DND-41 (cell line): ENCODE measurements at regions not wholly inside any gene's neighbourhood (a gene's known extent, or its start where the extent isn't known, plus 50 kb on each side); places are given as distances from the start of the nearest gene placed in this dataset.

Experiments used
- ATAC-seq: fragments of 200-7000 bp; cut with Tn5 transposase; 3 replicates; pipeline ENCODE4 v1.9.1; 2021; ENCODE audit warnings: low read depth; ENCODE audit not compliant: insufficient read depth
- DNase-seq: peaks from one replicate; pipeline ENCODE4 v3.0.0-alpha.2; 2020
- H2AFZ ChIP-seq: 2 replicates; pipeline ENCODE4 v1.6.0; 2012; ENCODE audit warnings: low read depth, low read length
- H3K27ac ChIP-seq: 2 replicates; pipeline ENCODE4 v1.5.1; 2012; ENCODE audit warnings: low read length, inconsistent platforms
- H3K27me3 ChIP-seq: fragments of 200-600 bp; sonication (generic); 2 replicates; pipeline ENCODE4 v1.6.0; 2012; ENCODE audit warnings: low read length, mild to moderate bottlenecking, inconsistent platforms; ENCODE audit not compliant: insufficient read depth, poor library complexity
- H3K36me3 ChIP-seq: 2 replicates; pipeline ENCODE4 v1.5.1; 2012; ENCODE audit warnings: low read length, inconsistent platforms; ENCODE audit not compliant: insufficient read depth
- H3K4me1 ChIP-seq: 2 replicates; pipeline ENCODE4 v1.5.1; 2012; ENCODE audit warnings: mild to moderate bottlenecking, low read length; ENCODE audit not compliant: insufficient read depth
- H3K4me2 ChIP-seq: 2 replicates; pipeline ENCODE4 v1.6.0; 2012; ENCODE audit warnings: mild to moderate bottlenecking, moderate library complexity, low read length, inconsistent platforms; ENCODE audit not compliant: insufficient read depth
- H3K4me3 ChIP-seq, 2 experiments: fragments of 200-600 bp in 1 of 2; shearing (Covaris generic) in 1 of 2; 2 replicates each; pipeline ENCODE4 v1.5.1; 2012 to 2016; ENCODE audit warnings: inconsistent platforms in 2 of 2, low read length in 2 of 2, mild to moderate bottlenecking in 2 of 2, low read depth in 1 of 2, moderate library complexity in 1 of 2
- H3K79me2 ChIP-seq: 2 replicates; pipeline ENCODE4 v1.6.0; 2012; ENCODE audit warnings: low read length, inconsistent platforms; ENCODE audit not compliant: insufficient read depth
- H3K9ac ChIP-seq: 2 replicates; pipeline ENCODE4 v1.6.0; 2012; ENCODE audit warnings: low read depth, mild to moderate bottlenecking, inconsistent platforms, low read length, moderate library complexity
- H3K9me3 ChIP-seq: 2 replicates; pipeline ENCODE4 v1.5.1; 2012; ENCODE audit warnings: low read length, moderate library complexity, mild to moderate bottlenecking, inconsistent platforms; ENCODE audit not compliant: insufficient read depth, severe bottlenecking
- H4K20me1 ChIP-seq: 2 replicates; pipeline ENCODE4 v1.6.0; 2012; ENCODE audit warnings: low read length; ENCODE audit not compliant: insufficient read depth
- EZH2 ChIP-seq: IDR thresholded peaks from 3 replicates; pipeline ENCODE4 v1.6.1; 2012; ENCODE audit warnings: borderline replicate concordance, low read depth, mild to moderate bottlenecking, moderate library complexity, low read length, inconsistent platforms; ENCODE audit not compliant: severe bottlenecking
- TF ChIP-seq, protein P1 (sequence below): IDR thresholded peaks from 2 replicates; pipeline ENCODE4 v1.5.1; 2012; ENCODE audit warnings: borderline replicate concordance, low read length, moderate library complexity, mild to moderate bottlenecking; ENCODE audit not compliant: poor library complexity, severe bottlenecking; ENCODE audit errors: extremely low read depth

DNA sequence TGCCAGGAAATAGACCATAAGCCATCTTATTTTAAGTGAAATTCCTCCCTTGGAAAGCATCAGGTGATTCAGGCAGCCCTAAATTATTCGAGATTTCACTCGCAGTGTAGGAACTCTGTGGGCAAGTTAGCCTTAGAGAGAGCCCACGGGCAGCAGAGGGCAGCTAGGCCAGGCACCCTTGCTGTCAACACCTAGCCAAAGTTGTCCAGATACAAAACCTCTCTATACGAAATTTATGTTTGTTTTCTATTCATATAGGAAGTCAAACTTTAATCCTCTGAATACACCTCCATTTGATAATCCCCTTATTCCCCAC is 1043.5 kb downstream of the GATA3 start:
- TF ChIP-seq EZH2, result no peak
- TF ChIP-seq, protein P1, sequence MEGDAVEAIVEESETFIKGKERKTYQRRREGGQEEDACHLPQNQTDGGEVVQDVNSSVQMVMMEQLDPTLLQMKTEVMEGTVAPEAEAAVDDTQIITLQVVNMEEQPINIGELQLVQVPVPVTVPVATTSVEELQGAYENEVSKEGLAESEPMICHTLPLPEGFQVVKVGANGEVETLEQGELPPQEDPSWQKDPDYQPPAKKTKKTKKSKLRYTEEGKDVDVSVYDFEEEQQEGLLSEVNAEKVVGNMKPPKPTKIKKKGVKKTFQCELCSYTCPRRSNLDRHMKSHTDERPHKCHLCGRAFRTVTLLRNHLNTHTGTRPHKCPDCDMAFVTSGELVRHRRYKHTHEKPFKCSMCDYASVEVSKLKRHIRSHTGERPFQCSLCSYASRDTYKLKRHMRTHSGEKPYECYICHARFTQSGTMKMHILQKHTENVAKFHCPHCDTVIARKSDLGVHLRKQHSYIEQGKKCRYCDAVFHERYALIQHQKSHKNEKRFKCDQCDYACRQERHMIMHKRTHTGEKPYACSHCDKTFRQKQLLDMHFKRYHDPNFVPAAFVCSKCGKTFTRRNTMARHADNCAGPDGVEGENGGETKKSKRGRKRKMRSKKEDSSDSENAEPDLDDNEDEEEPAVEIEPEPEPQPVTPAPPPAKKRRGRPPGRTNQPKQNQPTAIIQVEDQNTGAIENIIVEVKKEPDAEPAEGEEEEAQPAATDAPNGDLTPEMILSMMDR, result no peak
- no peaks in the 10 kb centered on the region for H3K9me3 ChIP-seq
- H3K4me1 ChIP-seq, result peaks cover 3% of the 10 kb centered on the region; the same call in 1 of the 2 replicates
- H3K36me3 ChIP-seq, result no peaks in the 10 kb centered on the region
- DNase-seq, result no peak
- no peaks in the 10 kb centered on the region for H4K20me1 ChIP-seq
- H3K79me2 ChIP-seq, result no peaks in the 10 kb centered on the region
- no peak overlapping the region for H3K27ac ChIP-seq
- H3K27me3 ChIP-seq, result no peaks in the 10 kb centered on the region
- no peak overlapping the region for H3K4me3 ChIP-seq
- ATAC-seq, result no peak
- no peak overlapping the region for H2AFZ ChIP-seq
- no peak overlapping the region for H3K9ac ChIP-seq
- no peak overlapping the region for H3K4me2 ChIP-seq

DNA sequence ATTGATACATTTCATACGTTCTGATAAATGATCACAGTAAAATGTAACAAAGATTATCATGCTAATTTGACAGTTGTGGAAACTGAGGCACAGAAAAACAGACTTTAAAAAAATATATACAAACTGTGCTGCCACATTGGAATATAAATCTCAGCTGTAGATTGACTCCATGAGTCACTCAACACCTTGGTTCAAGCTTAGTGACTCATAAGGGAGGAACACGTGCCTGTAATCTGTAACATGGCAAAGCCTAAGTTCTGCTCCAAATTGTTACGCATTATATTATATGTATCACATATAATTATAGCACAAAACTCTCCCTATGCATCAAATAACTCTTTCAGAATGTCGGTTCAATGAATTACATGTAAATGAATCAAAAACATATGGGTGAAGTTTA is 1047.5 kb downstream of the GATA3 start:
- H2AFZ ChIP-seq, result no peak overlapping the region
- peaks cover 3% of the 10 kb centered on the region; the same call in 1 of the 2 replicates for H3K4me1 ChIP-seq
- no peaks in the 10 kb centered on the region for H3K9me3 ChIP-seq
- no peak overlapping the region for H3K4me3 ChIP-seq
- H3K79me2 ChIP-seq, result no peaks in the 10 kb centered on the region
- DNase-seq (no peak), ATAC-seq (no peak)
- no peak overlapping the region for H3K27ac ChIP-seq
- H4K20me1 ChIP-seq, result no peaks in the 10 kb centered on the region
- H3K4me2 ChIP-seq, result no peak overlapping the region
- H3K36me3 ChIP-seq, result no peaks in the 10 kb centered on the region
- H3K9ac ChIP-seq, result no peak overlapping the region
- H3K27me3 ChIP-seq, result no peaks in the 10 kb centered on the region
- no peak for TF ChIP-seq EZH2
- TF ChIP-seq, protein P1, result no peak

DNA sequence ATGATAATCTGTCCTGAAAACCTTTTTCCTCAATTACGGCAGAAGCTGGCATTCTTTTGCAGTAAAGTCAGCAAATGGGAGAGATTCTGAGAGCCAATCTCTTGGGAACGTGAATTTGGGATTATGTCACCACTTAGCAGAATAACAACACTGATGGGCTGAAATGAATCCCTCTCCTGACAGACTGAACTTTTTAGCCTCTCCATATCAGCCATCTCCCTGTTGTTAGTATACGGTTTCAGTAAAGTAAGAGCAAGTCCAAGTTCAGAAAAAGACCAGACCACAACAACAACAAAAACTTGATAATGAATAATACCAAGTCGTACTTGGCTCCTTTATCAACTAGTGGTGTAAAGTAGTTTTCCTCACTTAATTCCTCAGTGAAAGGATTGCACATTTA is 1048.8 kb downstream of the GATA3 start:
- ATAC-seq, result no peak
- Histone ChIP-seq H3K36me3 (no peaks in the 10 kb centered on the region), H3K4me3 (no peak overlapping the region), H3K4me1 (no peaks in the 10 kb centered on the region), H3K9ac (no peak overlapping the region), H3K27ac (no peak overlapping the region), H3K9me3 (no peaks in the 10 kb centered on the region), H3K27me3 (no peaks in the 10 kb centered on the region), H4K20me1 (no peaks in the 10 kb centered on the region), H3K4me2 (no peak overlapping the region), H2AFZ (no peak overlapping the region), H3K79me2 (no peaks in the 10 kb centered on the region)
- DNase-seq, result no peak
- TF ChIP-seq, protein P1, result no peak
- TF ChIP-seq EZH2, result no peak

DNA sequence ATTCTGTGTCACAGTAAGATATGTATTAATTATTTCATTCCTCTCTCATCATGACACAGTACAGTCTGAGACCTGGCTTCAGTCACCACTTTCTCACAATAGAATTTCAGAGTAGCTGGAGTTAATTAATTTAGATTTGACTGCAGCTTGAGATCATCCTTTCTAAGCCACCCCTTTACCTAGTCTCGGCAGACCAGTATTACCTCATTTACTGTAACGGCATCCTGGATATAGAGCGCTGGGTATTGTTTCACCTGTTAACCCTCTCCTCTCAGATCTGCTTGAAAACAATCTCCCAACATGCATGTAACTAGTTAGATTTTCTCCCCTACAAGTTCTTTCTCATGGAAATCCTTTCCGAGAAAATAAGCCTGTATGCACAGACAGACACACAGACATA is 1057.5 kb downstream of the GATA3 start:
- H3K79me2 ChIP-seq, result no peaks in the 10 kb centered on the region

More for the DNA sequence above, 1057.5 kb downstream of the GATA3 start:
- TF ChIP-seq EZH2, result no peak
- TF ChIP-seq, protein P1, result no peak
- DNase-seq (no peak), ATAC-seq (no peak)
- H3K36me3 ChIP-seq, result no peaks in the 10 kb centered on the region
- H2AFZ ChIP-seq, result no peak overlapping the region
- H3K4me1 ChIP-seq, result no peaks in the 10 kb centered on the region
- no peaks in the 10 kb centered on the region for H4K20me1 ChIP-seq
- no peak overlapping the region for H3K9ac ChIP-seq
- H3K27me3 ChIP-seq, result no peaks in the 10 kb centered on the region
- H3K9me3 ChIP-seq, result no peaks in the 10 kb centered on the region
- H3K4me2 ChIP-seq, result no peak overlapping the region
- no peak overlapping the region for H3K4me3 ChIP-seq
- H3K27ac ChIP-seq, result no peak overlapping the region
